HCT116 (cell line): ENCODE measurements at regions not wholly inside any gene's neighbourhood (a gene's known extent, or its start where the extent isn't known, plus 50 kb on each side); places are given as distances from the start of the nearest gene placed in this dataset.

Experiments used
- ATAC-seq: fragments of 200-7000 bp; cut with Tn5 transposase; 2 replicates; pipeline ENCODE4 v1.9.1; 2020; ENCODE audit warnings: mild to moderate bottlenecking, moderate library complexity
- BruUV-seq: library from RNA; stranded (reverse); fragments of 400-500 nt; replicated peaks from 2 replicates; lab custom pipeline; 2021; lab: Mats Ljungman, UMichigan
- CTCF ChIA-PET: fragments of 300-600 bp; sonication (Branson Sonifier 250); formaldehyde crosslinking; loops from one replicate; lab custom pipeline; 2021; ENCODE audit warnings: antibody characterized with exemption; lab: Charles Lee
- POLR2A ChIA-PET: fragments of 300-600, 350-600 bp; sonication (Branson Sonifier 250); formaldehyde crosslinking; loops from one replicate; lab custom pipeline; 2021; ENCODE audit warnings: antibody characterized with exemption; lab: Charles Lee
- RAD21 ChIA-PET, 2 experiments: fragments of 300-600 bp; sonication (Branson Sonifier 250); formaldehyde crosslinking; loops; one replicate each; lab custom pipeline; 2023; ENCODE audit warnings: low total read pairs in 2 of 2; ENCODE audit not compliant: uncharacterized antibody in 2 of 2, unreplicated experiment in 2 of 2, low non-redundant PET in 1 of 2; lab: Charles Lee
- DNase-seq: peaks from one replicate; pipeline ENCODE4 v3.0.0-alpha.2; 2010; ENCODE audit warnings: low read depth, low spot score
- H2AFZ ChIP-seq: fragments of 200-600 bp; shearing (Covaris generic), sonication (generic); 2 replicates; pipeline ENCODE4 v1.6.1; 2017; ENCODE audit warnings: low read depth, mixed run types, mixed read lengths, antibody characterized with exemption, low read length; ENCODE audit not compliant: poor library complexity, severe bottlenecking
- H3K27ac ChIP-seq: 2 replicates; pipeline ENCODE4 v1.5.1; 2012; ENCODE audit warnings: low read depth, low read length
- H3K27me3 ChIP-seq: fragments of 200-600 bp; sonication (generic); 2 replicates; pipeline ENCODE4 v1.6.1; 2016; ENCODE audit warnings: mixed run types, low read length, mixed read lengths; ENCODE audit not compliant: insufficient read depth
- H3K36me3 ChIP-seq, 2 experiments: fragments of 200-500 bp in 1 of 2; fragments of 200-600 bp in 1 of 2; sonication (Bioruptor generic) in 1 of 2; sonication (generic) in 1 of 2; 2 replicates each; pipeline versions ENCODE4 v1.5.1 to v1.6.1; 2014 to 2016; ENCODE audit warnings: low read length in 2 of 2, inconsistent platforms in 1 of 2, mixed read lengths in 1 of 2, mixed run types in 1 of 2; ENCODE audit not compliant: insufficient read depth in 2 of 2, control insufficient read depth in 1 of 2
- H3K4me1 ChIP-seq, 2 experiments: fragments of 200-600 bp in 1 of 2; sonication (generic) in 1 of 2; 2 replicates each; pipeline versions ENCODE4 v1.5.1 to v1.6.1; 2012 to 2017; ENCODE audit warnings: low read length in 2 of 2, inconsistent platforms in 1 of 2, mild to moderate bottlenecking in 1 of 2, mixed read lengths in 1 of 2, mixed run types in 1 of 2, moderate library complexity in 1 of 2; ENCODE audit not compliant: insufficient read depth in 2 of 2, control insufficient read depth in 1 of 2
- H3K4me2 ChIP-seq: fragments of 200-600 bp; sonication (generic); 2 replicates; pipeline ENCODE4 v1.6.1; 2017; ENCODE audit warnings: mixed run types, low read length, mixed read lengths
- H3K4me3 ChIP-seq, 2 experiments: fragments of 200-600 bp in 1 of 2; sonication (generic) in 1 of 2; replicated peaks in 1 of 2; 2 replicates each; pipeline ENCODE4 v1.5.1; 2011 to 2016; ENCODE audit warnings: low read length in 2 of 2, control low read depth in 1 of 2, low read depth in 1 of 2, mild to moderate bottlenecking in 1 of 2, mixed read lengths in 1 of 2, mixed run types in 1 of 2
- H3K79me2 ChIP-seq: fragments of 200-600 bp; sonication (generic); 2 replicates; pipeline ENCODE4 v1.6.1; 2017; ENCODE audit warnings: mild to moderate bottlenecking, mixed run types, low read length, moderate library complexity, mixed read lengths; ENCODE audit not compliant: insufficient read depth
- H3K9ac ChIP-seq: fragments of 200-600 bp; sonication (generic); 2 replicates; pipeline ENCODE4 v1.6.1; 2016; ENCODE audit warnings: low read length, mixed read lengths
- H3K9me2 ChIP-seq: fragments of 200-600 bp; sonication (generic), shearing (Covaris generic); 2 replicates; pipeline ENCODE4 v1.6.1; 2017; ENCODE audit warnings: mixed run types, mild to moderate bottlenecking, moderate library complexity; ENCODE audit not compliant: insufficient read depth
- H3K9me3 ChIP-seq, 2 experiments: fragments of 200-500 bp in 1 of 2; fragments of 200-600 bp in 1 of 2; sonication (Bioruptor generic) in 1 of 2; sonication (generic) in 1 of 2; 2 replicates each; pipeline ENCODE4 v1.6.1; 2014 to 2017; ENCODE audit warnings: low read length in 2 of 2, mixed read lengths in 2 of 2, inconsistent platforms in 1 of 2, low read depth in 1 of 2, mild to moderate bottlenecking in 1 of 2, mixed run types in 1 of 2, moderate library complexity in 1 of 2; ENCODE audit not compliant: control insufficient read depth in 1 of 2, insufficient read depth in 1 of 2
- H4K20me1 ChIP-seq: fragments of 200-600 bp; sonication (generic), shearing (Covaris generic); 2 replicates; pipeline ENCODE4 v1.6.1; 2017; ENCODE audit warnings: mixed run types, mild to moderate bottlenecking, moderate library complexity; ENCODE audit not compliant: insufficient read depth
- CBX3 ChIP-seq: IDR thresholded peaks from 2 replicates; pipeline ENCODE4 v1.6.1; 2012; ENCODE audit warnings: low read depth
- EZH2phosphoT487 ChIP-seq: fragments of 200-600 bp; IDR thresholded peaks from 2 replicates; pipeline ENCODE4 v1.6.1; 2018; ENCODE audit warnings: antibody characterized with exemption, borderline replicate concordance
- FOSL1 ChIP-seq: IDR thresholded peaks from 2 replicates; pipeline ENCODE4 v1.6.1; 2012; ENCODE audit warnings: low read depth
- JUND ChIP-seq: IDR thresholded peaks from 2 replicates; pipeline ENCODE4 v1.6.1; 2012
- POLR2A ChIP-seq: IDR thresholded peaks from 2 replicates; pipeline ENCODE4 v1.7.0; 2011; ENCODE audit warnings: borderline replicate concordance; ENCODE audit not compliant: insufficient read depth, insufficient read length; ENCODE audit errors: extremely low read depth
- POLR2AphosphoS5 ChIP-seq: IDR thresholded peaks from 2 replicates; pipeline ENCODE4 v1.6.1; 2011; ENCODE audit warnings: mild to moderate bottlenecking, low read depth, low read length, moderate library complexity
- RAD21 ChIP-seq: IDR thresholded peaks from 2 replicates; pipeline ENCODE4 v1.6.1; 2012; ENCODE audit warnings: low read depth, mild to moderate bottlenecking
- intact Hi-C: fragments of 100-400 bp; cut with micrococcal nuclease; formaldehyde crosslinking; loops from 2 replicates; pipeline ENCODE4 v1.10.0; 2022
- TF ChIP-seq, protein P1 (sequence below): IDR thresholded peaks from 2 replicates; pipeline ENCODE4 v1.6.1; 2012
- TF ChIP-seq, protein P2 (sequence below), 3 experiments: fragments of 200-600 bp in 1 of 3; sonication (generic) in 1 of 3; IDR thresholded peaks in 2 of 3; conservative IDR thresholded peaks in 1 of 3; 2 replicates each; pipeline ENCODE4 v1.5.1; 2012 to 2017; ENCODE audit warnings: low read depth in 2 of 3, low read length in 2 of 3, antibody characterized with exemption in 1 of 3, borderline replicate concordance in 1 of 3, control low read depth in 1 of 3, mild to moderate bottlenecking in 1 of 3, mixed read lengths in 1 of 3, mixed run types in 1 of 3, moderate library complexity in 1 of 3; ENCODE audit not compliant: insufficient read depth in 1 of 3

DNA sequence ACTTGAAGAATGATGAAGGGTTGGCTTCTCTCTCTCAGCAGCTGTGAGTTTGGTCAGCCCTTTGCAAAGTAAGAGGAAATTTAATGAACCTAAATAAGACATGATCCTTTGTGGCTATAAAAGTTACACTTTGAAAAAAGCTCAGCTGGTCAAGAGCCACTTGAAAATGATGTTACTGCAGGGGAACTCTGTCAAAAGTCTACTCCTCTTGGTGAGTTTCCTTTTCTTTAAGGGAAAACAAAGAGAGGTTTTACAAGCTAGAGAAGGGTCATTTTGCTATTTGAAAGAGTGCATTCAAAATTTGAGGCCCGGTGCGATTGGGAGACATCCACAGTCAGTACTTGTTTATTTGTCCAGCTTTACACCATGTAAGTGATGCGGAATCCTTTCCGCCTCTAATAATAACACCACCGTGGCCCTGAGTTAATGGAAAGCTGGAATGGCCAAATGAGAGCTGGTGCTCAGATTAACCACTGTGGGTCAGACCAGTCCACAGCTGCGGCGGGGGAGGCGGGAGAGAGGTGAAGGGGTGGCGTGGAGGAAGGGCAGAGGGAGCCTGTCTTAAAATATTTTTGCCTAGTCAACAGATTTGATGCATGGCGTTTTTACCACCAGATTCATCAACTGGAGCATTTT lies 404.0 kb downstream of the TLE4 start:
- no peak for DNase-seq
- BruUV-seq = no TSS peak
- ChIA-PET CTCF (no interaction called here), POLR2A (no interaction called here), RAD21 (no interaction called here)
- Histone ChIP-seq H2AFZ (no peak overlapping the region), H3K4me3 (no peak overlapping the region), H3K36me3 (no peaks in the 10 kb centered on the region), H3K9ac (no peak overlapping the region), H3K79me2 (no peaks in the 10 kb centered on the region), H4K20me1 (no peaks in the 10 kb centered on the region), H3K4me1 (no peaks in the 10 kb centered on the region), H3K9me2 (no peaks in the 10 kb centered on the region), H3K4me2 (no peak overlapping the region), H3K27me3 (no peaks in the 10 kb centered on the region), H3K9me3 (peaks cover 3 to 14% of the 10 kb centered on the region in 2 experiments; a peak in 2 of 4 replicates), H3K27ac (no peak overlapping the region)
- no peak for TF ChIP-seq POLR2AphosphoS5
- no peak for TF ChIP-seq EZH2phosphoT487
- no peak for TF ChIP-seq POLR2A
- no peak for TF ChIP-seq JUND
- TF ChIP-seq CBX3 = no peak
- TF ChIP-seq RAD21 = no peak
- no peak for TF ChIP-seq FOSL1
- TF ChIP-seq, protein P1, sequence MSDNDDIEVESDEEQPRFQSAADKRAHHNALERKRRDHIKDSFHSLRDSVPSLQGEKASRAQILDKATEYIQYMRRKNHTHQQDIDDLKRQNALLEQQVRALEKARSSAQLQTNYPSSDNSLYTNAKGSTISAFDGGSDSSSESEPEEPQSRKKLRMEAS = no peak
- TF ChIP-seq, protein P2, sequence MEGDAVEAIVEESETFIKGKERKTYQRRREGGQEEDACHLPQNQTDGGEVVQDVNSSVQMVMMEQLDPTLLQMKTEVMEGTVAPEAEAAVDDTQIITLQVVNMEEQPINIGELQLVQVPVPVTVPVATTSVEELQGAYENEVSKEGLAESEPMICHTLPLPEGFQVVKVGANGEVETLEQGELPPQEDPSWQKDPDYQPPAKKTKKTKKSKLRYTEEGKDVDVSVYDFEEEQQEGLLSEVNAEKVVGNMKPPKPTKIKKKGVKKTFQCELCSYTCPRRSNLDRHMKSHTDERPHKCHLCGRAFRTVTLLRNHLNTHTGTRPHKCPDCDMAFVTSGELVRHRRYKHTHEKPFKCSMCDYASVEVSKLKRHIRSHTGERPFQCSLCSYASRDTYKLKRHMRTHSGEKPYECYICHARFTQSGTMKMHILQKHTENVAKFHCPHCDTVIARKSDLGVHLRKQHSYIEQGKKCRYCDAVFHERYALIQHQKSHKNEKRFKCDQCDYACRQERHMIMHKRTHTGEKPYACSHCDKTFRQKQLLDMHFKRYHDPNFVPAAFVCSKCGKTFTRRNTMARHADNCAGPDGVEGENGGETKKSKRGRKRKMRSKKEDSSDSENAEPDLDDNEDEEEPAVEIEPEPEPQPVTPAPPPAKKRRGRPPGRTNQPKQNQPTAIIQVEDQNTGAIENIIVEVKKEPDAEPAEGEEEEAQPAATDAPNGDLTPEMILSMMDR (IDR thresholded peaks at IDR 0.05 in 2 of 3, conservative IDR thresholded peaks at IDR 0.05 in 1 of 3; ENCODE audit: borderline replicate concordance in 1 of 3, insufficient read depth in 1 of 3, low read depth in 2 of 3, low read length in 2 of 3) = no peak
- ATAC-seq = no peak
- intact Hi-C loops = no loop called here
